GM12891 (cell line): ENCODE measurements at regions not wholly inside any gene's neighbourhood (a gene's known extent, or its start where the extent isn't known, plus 50 kb on each side); places are given as distances from the start of the nearest gene placed in this dataset.
"Not testable (repeated sequence)": the region's sequence is repeated elsewhere in the genome, so short reads cannot be mapped to it uniquely, and the experiment has no call there.

Source experiments
- DNase-seq: peaks from one replicate; pipeline ENCODE4 v3.0.0; 2011; ENCODE audit warnings: low spot score; ENCODE audit not compliant: insufficient read length
- FAIRE-seq: peaks from 2 replicates; lab custom pipeline; 2011; peaks lifted over from hg19 to GRCh38; lab: Jason Lieb, UNC
- PAX5 ChIP-seq: IDR thresholded peaks from 2 replicates; pipeline ENCODE4 v1.6.1; 2011; ENCODE audit warnings: low read length, moderate library complexity, mild to moderate bottlenecking; ENCODE audit not compliant: insufficient read depth, severe bottlenecking
- POLR2A ChIP-seq: IDR thresholded peaks from 2 replicates; pipeline ENCODE4 v1.6.1; 2011; ENCODE audit warnings: low read depth, low read length, control low read depth
- POLR2AphosphoS5 ChIP-seq: IDR thresholded peaks from 2 replicates; pipeline ENCODE4 v1.6.1; 2011; ENCODE audit warnings: low read depth, low read length, control low read depth
- POU2F2 ChIP-seq: IDR thresholded peaks from 2 replicates; pipeline ENCODE4 v1.6.1; 2011; ENCODE audit warnings: low read depth, mild to moderate bottlenecking, control low read depth, low read length, moderate library complexity
- SPI1 ChIP-seq: IDR thresholded peaks from 2 replicates; pipeline ENCODE4 v1.6.1; 2011; ENCODE audit warnings: low read depth, low read length, control low read depth
- TAF1 ChIP-seq: IDR thresholded peaks from 2 replicates; pipeline ENCODE4 v1.6.1; 2011; ENCODE audit warnings: low read depth, low read length, control low read depth

DNA sequence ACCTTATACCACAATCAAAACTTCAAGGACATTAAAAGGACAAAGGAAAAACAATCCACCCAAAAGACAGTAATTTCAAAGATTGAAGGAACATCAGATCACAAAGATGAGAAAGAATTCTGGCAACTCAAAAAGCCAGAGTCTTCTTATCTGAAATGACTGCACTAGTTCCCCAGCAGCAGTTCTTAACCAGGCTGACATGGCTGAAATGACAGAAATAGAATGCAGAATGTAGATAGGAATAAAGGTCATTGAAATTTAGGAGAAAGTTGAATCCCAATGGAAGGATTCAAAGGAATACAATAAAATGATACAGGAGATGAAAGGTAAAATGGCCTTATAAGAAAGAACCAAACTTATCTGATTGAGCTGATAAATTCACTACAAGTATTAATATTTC lies 231.4 kb downstream of the CD109 start:
- FAIRE-seq (no peak), DNase-seq (no peak)
- TF ChIP-seq POLR2A: no peak
- TF ChIP-seq PAX5: no peak
- no peak for TF ChIP-seq POU2F2
- no peak for TF ChIP-seq SPI1
- no peak for TF ChIP-seq POLR2AphosphoS5
- TF ChIP-seq TAF1: no peak

DNA sequence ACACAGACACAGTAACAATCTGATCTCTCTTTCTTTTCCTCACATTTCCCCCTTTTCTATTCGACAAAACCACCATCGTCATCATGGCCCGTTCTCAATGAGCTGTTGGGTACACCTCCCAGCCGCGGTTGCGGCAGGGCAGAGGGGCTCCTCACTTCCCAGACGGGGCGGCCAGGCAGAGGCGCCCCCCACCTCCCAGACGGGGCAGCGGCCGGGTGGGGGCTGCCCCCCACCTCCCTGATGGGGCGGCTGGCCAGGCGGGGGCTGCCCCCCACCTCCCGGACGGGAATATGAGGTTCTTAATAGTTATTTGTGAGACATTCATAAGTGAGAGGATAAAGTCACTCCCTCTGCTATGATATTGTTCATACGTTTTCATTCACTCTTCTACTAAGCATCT lies 229.7 kb downstream of the CD109 start:
- DNase-seq, FAIRE-seq: not testable (repeated sequence)

DNA sequence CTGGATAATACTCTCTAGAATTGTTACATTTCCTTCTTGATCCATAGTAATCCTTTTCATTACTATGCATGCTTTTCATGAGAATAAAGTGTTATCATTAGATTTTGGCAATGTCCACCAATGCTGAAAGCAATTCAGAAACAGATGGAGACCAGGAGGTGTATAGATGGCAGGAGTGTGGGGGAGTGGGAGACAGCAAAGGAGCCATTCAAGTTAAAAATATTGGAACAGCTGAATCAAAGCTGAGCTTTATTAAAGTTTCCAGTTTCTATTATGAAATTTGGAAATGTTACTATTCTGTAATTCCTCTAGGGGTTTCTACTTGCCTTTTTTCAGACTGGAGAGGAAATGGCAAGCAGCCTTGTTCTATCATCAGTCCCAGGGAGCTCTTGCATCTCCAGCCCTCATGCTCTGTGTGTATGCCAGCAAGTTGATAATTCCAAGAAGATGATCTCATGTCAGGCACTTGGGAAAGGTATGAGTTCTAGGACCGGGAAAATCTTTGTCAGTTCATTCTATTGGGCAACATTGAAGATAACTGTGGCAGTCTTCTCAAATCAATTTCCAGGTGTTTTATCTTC lies 228.0 kb downstream of the CD109 start:
- DNase-seq: no peak
- no peak for TF ChIP-seq POU2F2
- TF ChIP-seq POLR2A: no peak
- TF ChIP-seq PAX5: no peak
- no peak for TF ChIP-seq POLR2AphosphoS5
- no peak for TF ChIP-seq SPI1
- TF ChIP-seq TAF1: no peak
- no peak for FAIRE-seq

DNA sequence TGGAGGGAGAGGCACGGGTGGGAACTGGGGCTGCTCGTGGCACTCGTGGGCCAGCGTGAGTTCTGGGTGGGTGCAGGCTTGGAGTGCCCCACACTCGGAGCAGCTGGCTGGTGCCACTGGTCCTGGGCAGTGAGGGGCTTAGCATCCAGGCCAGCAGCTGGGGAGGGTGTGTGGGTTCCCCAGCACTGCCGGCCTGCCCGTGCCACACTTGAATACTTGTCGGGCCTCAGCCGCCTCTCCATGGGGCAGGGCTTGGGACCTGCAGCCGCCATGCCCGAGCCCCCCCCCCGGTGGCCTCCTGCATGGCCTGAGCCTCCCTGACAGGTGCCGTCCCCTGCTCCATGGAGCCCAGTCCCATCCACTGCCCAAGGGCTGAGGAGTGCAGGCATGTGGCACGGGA lies 207.2 kb downstream of the CD109 start:
- no peak for FAIRE-seq
- no peak for TF ChIP-seq SPI1
- no peak for TF ChIP-seq POLR2A
- TF ChIP-seq POLR2AphosphoS5: no peak
- TF ChIP-seq PAX5: no peak
- TF ChIP-seq POU2F2: no peak
- no peak for TF ChIP-seq TAF1
- no peak for DNase-seq

GRCh38 chr6:73901986-73902385 lies 206.0 kb downstream of the CD109 start:
- FAIRE-seq (no peak), DNase-seq (no peak)
- no peak for TF ChIP-seq SPI1
- TF ChIP-seq POLR2A: no peak
- TF ChIP-seq POLR2AphosphoS5: no peak
- TF ChIP-seq TAF1: no peak
- TF ChIP-seq POU2F2: no peak
- TF ChIP-seq PAX5: no peak

DNA sequence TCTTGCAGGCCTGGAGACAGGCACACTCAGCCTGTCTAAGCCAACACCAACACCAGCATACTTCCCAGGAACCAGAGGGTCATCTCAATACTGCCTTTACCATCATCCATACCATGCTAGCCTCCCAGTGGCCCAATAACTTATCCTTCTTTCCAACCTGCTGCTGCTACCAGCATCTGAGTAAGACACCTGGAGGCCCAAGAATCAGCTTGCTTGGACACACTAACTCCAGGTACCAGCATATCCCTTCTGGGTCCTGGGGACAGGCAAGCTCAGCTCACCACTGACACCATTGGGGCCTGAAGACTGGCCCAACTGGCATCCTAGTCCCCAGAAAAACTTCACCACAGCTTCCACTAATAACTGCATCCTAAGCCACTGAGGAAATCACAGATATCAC lies 205.3 kb downstream of the CD109 start:
- TF ChIP-seq TAF1: no peak
- no peak for TF ChIP-seq POLR2A
- no peak for TF ChIP-seq PAX5
- no peak for TF ChIP-seq POLR2AphosphoS5
- no peak for TF ChIP-seq POU2F2
- TF ChIP-seq SPI1: no peak
- no peak for DNase-seq
- FAIRE-seq: no peak

DNA sequence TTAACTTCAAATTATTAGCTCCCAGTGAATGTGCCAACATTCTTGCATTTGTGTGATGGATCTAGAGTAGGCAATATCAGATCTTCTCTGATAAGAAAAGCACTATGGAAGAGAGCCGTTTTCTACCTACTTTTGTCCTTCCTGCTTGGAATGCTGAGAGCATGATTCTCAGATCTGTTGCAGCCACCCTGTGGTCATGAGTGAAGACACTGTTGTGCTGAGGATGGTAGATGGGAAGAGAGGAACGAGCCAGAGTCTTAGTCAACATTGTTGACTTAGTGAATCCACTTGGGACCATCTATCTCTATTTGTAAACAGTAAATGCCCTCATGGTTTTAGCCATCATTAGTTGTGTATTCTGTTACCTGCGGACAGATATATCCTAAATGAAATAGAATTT lies 202.6 kb downstream of the CD109 start:
- no peak for DNase-seq
- no peak for TF ChIP-seq PAX5
- TF ChIP-seq POLR2A: no peak
- no peak for TF ChIP-seq POU2F2
- TF ChIP-seq POLR2AphosphoS5: no peak
- TF ChIP-seq SPI1: no peak
- no peak for TF ChIP-seq TAF1
- FAIRE-seq: no peak

- DNase-seq: no peak
- no peak for FAIRE-seq
- TF ChIP-seq POLR2A (no peak), TAF1 (no peak), SPI1 (no peak), PAX5 (no peak), POLR2AphosphoS5 (no peak), POU2F2 (no peak)
Observed at GRCh38 chr6:73893696-73894095, 197.7 kb downstream of the CD109 start.

- FAIRE-seq: no peak
- TF ChIP-seq POLR2AphosphoS5 (no peak), POU2F2 (no peak), SPI1 (no peak)
- no peak for DNase-seq
Observed at GRCh38 chr6:73888050-73888449, 192.0 kb downstream of the CD109 start.

GRCh38 chr6:73885393-73885792 lies 189.4 kb downstream of the CD109 start:
- FAIRE-seq (no peak), DNase-seq (no peak)
- TF ChIP-seq TAF1 (no peak), POU2F2 (no peak), SPI1 (no peak), PAX5 (no peak), POLR2A (no peak), POLR2AphosphoS5 (no peak)
